ENCODE measurements at regions not wholly inside any gene's neighbourhood (a gene's known extent, or its start where the extent isn't known, plus 50 kb on each side); places are given as distances from the start of the nearest gene placed in this dataset.

GRCh38 chr1:112312879-112313278 is 83.1 kb upstream of the CTTNBP2NL start:
- H3K4me1 ChIP-seq (ENCODE audit: low read depth, poor library complexity, severe bottlenecking), result no peaks in the 10 kb centered on the region
- TF ChIP-seq, protein P1, sequence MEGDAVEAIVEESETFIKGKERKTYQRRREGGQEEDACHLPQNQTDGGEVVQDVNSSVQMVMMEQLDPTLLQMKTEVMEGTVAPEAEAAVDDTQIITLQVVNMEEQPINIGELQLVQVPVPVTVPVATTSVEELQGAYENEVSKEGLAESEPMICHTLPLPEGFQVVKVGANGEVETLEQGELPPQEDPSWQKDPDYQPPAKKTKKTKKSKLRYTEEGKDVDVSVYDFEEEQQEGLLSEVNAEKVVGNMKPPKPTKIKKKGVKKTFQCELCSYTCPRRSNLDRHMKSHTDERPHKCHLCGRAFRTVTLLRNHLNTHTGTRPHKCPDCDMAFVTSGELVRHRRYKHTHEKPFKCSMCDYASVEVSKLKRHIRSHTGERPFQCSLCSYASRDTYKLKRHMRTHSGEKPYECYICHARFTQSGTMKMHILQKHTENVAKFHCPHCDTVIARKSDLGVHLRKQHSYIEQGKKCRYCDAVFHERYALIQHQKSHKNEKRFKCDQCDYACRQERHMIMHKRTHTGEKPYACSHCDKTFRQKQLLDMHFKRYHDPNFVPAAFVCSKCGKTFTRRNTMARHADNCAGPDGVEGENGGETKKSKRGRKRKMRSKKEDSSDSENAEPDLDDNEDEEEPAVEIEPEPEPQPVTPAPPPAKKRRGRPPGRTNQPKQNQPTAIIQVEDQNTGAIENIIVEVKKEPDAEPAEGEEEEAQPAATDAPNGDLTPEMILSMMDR (conservative IDR thresholded peaks at IDR 0.05; ENCODE audit: low read depth, low read length), result no peak
- H3K4me2 ChIP-seq, result no peak overlapping the region
- no peaks in the 10 kb centered on the region for H4K20me1 ChIP-seq (ENCODE audit: insufficient read depth)
- no peak overlapping the region for H3K9ac ChIP-seq
- H3K4me3 ChIP-seq (IDR thresholded peaks at IDR 0.05; ENCODE audit: insufficient read depth, low read depth, low read length), result no peak overlapping the region
- H3K27ac ChIP-seq, result no peak overlapping the region
- H3K36me3 ChIP-seq (ENCODE audit: insufficient read depth), result no peaks in the 10 kb centered on the region
- H2AFZ ChIP-seq (ENCODE audit: low read depth), result no peak overlapping the region
- H3K27me3 ChIP-seq (ENCODE audit: insufficient read depth, low read depth), result no peaks in the 10 kb centered on the region
- H3K79me2 ChIP-seq (ENCODE audit: insufficient read depth, low read depth), result no peaks in the 10 kb centered on the region

GRCh38 chr1:112316254-112316913 is 79.6 kb upstream of the CTTNBP2NL start:
- Histone ChIP-seq H3K36me3 (ENCODE audit: insufficient read depth) (no peaks in the 10 kb centered on the region), H3K9ac (no peak overlapping the region), H3K4me3 (IDR thresholded peaks at IDR 0.05; ENCODE audit: insufficient read depth, low read depth, low read length) (no peak overlapping the region), H3K79me2 (ENCODE audit: insufficient read depth, low read depth) (no peaks in the 10 kb centered on the region), H2AFZ (ENCODE audit: low read depth) (no peak overlapping the region), H3K27ac (no peak overlapping the region), H3K4me1 (ENCODE audit: low read depth, poor library complexity, severe bottlenecking) (peaks cover 6% of the 10 kb centered on the region), H3K4me2 (no peak overlapping the region), H3K27me3 (ENCODE audit: insufficient read depth, low read depth) (no peaks in the 10 kb centered on the region), H4K20me1 (ENCODE audit: insufficient read depth) (no peaks in the 10 kb centered on the region)
- TF ChIP-seq, protein P1 (conservative IDR thresholded peaks at IDR 0.05; ENCODE audit: low read depth, low read length), result no peak

DNA sequence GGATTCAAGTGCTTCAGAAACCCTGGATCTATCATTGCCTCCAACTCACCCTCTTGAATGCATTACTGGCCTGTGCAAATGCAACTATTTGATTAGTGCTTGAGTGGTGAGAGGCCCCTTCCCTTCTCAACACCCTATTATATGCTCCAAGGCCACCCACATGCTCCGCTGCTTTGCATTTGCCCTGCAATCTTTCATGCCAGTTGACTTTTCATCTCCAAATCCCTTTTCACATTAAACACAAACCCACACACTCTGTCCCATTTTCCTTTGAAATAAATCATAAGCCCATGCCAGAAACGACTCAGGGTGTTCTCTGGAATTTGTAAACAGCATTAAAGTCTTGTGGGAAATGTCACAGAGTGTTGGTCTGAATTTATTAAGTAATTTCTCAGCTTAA is 78.9 kb upstream of the CTTNBP2NL start:
- no peaks in the 10 kb centered on the region for H3K36me3 ChIP-seq (ENCODE audit: insufficient read depth)
- no peak overlapping the region for H2AFZ ChIP-seq (ENCODE audit: low read depth)
- H3K27ac ChIP-seq, result no peak overlapping the region
- no peak overlapping the region for H3K4me2 ChIP-seq
- H3K79me2 ChIP-seq (ENCODE audit: insufficient read depth, low read depth), result no peaks in the 10 kb centered on the region
- H3K9ac ChIP-seq, result no peak overlapping the region
- peaks cover 6% of the 10 kb centered on the region for H3K4me1 ChIP-seq (ENCODE audit: low read depth, poor library complexity, severe bottlenecking)
- H3K4me3 ChIP-seq (IDR thresholded peaks at IDR 0.05; ENCODE audit: insufficient read depth, low read depth, low read length), result no peak overlapping the region
- TF ChIP-seq, protein P1 (conservative IDR thresholded peaks at IDR 0.05; ENCODE audit: low read depth, low read length), result no peak
- H4K20me1 ChIP-seq (ENCODE audit: insufficient read depth), result no peaks in the 10 kb centered on the region
- no peaks in the 10 kb centered on the region for H3K27me3 ChIP-seq (ENCODE audit: insufficient read depth, low read depth)

GRCh38 chr1:112317611-112318062 is 78.4 kb upstream of the CTTNBP2NL start:
- Histone ChIP-seq H4K20me1 (ENCODE audit: insufficient read depth) (no peaks in the 10 kb centered on the region), H3K4me2 (no peak overlapping the region), H3K79me2 (ENCODE audit: insufficient read depth, low read depth) (no peaks in the 10 kb centered on the region), H3K27me3 (ENCODE audit: insufficient read depth, low read depth) (no peaks in the 10 kb centered on the region), H2AFZ (ENCODE audit: low read depth) (no peak overlapping the region), H3K36me3 (ENCODE audit: insufficient read depth) (no peaks in the 10 kb centered on the region), H3K9ac (no peak overlapping the region), H3K27ac (no peak overlapping the region), H3K4me3 (IDR thresholded peaks at IDR 0.05; ENCODE audit: insufficient read depth, low read depth, low read length) (no peak overlapping the region), H3K4me1 (ENCODE audit: low read depth, poor library complexity, severe bottlenecking) (peaks cover 6% of the 10 kb centered on the region)
- TF ChIP-seq, protein P1 (conservative IDR thresholded peaks at IDR 0.05; ENCODE audit: low read depth, low read length), result no peak
